Testis (tissue), 2 donors: ENCODE measurements at regions not wholly inside any gene's neighbourhood (a gene's known extent, or its start where the extent isn't known, plus 50 kb on each side); places are given as distances from the start of the nearest gene placed in this dataset.

ENCODE experiments used
- DNase-seq: peaks from one replicate; pipeline ENCODE4 v3.0.0-alpha.2; 2019
- H3K27ac ChIP-seq, 2 donors: fragments of 200-600 bp; sonication (generic); one replicate each; pipeline ENCODE4 v1.5.1; 2019
- H3K27me3 ChIP-seq: fragments of 200-600 bp; sonication (generic); one replicate; pipeline ENCODE4 v1.5.1; 2019
- H3K36me3 ChIP-seq: fragments of 200-600 bp; sonication (generic); one replicate; pipeline ENCODE4 v1.5.1; 2017; ENCODE audit warnings: low read depth; ENCODE audit errors: missing control alignments
- H3K4me1 ChIP-seq: fragments of 200-600 bp; sonication (generic); one replicate; pipeline ENCODE4 v1.5.1; 2019
- H3K4me3 ChIP-seq, 2 donors: fragments of 200-600 bp; sonication (generic); one replicate each; pipeline ENCODE4 v1.5.1; 2017 to 2019
- H3K9me3 ChIP-seq: fragments of 200-600 bp; sonication (generic); one replicate; pipeline ENCODE4 v1.5.1; 2017
- POLR2A ChIP-seq: fragments of 450-650 bp; IDR thresholded peaks from one replicate; pipeline ENCODE4 v1.6.1; 2017; ENCODE audit warnings: antibody characterized with exemption, mild to moderate bottlenecking, moderate library complexity
- WGBS, 2 donors: methylation state at CpG; one replicate each; pipeline ENCODE4 v1.1.5; 2018; 5-methylcytosine and 5-hydroxymethylcytosine counted together
- intact Hi-C: fragments of 100-400 bp; cut with DNase I; formaldehyde crosslinking; loops from one replicate; pipeline ENCODE4 v1.15.1; 2023; ENCODE audit warnings: low total_unique reads
- TF ChIP-seq, protein P1 (sequence below), 3 experiments: fragments of 450-650 bp in 2 of 3; fragments of 200-600 bp in 1 of 3; sonication (generic) in 1 of 3; IDR thresholded peaks; one replicate each; pipeline ENCODE4 v1.5.1; 2016 to 2019; ENCODE audit warnings: antibody characterized with exemption in 3 of 3, mild to moderate bottlenecking in 2 of 3, moderate library complexity in 1 of 3

DNA sequence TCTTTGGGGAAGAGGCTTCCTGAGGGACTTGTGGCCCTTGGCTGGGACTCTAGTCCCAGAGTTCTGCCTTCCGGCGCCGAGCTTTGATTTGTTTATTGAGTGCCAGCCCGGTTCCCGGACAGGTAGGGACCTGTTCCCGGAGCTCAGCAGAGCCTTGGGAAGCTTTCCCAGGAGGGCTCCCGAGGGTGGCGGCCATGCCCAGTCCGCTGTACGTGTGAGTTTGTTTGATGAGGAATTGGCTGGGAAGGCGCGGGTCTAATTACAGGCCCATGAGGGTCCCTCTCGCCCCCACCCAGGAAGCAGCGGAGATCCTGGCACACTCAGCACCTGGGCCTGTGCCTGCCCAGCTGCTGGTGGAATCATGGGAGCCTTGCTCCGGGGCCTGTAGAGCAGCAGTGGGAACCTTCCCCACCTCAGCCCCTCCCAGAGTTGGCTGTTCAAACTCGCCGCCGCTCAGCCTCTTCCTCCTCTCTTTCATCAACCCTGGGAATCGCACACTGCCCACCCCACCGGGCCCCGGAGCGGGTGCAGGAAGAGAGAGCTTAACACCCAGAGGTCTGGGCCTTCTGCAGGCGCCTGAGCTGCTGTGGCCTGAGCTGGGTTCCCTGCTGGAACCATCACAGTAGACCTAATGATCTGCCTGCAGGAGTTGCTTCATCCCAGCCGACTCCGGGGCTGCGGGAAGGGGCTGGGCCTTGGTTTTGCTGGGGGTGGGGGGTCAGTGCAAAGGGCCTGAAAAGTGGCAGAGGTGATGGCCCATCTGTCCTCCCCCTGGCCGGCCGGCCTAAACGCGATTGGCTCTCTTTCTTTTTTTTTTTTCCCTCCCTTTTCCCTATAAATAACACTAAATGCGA, 313.7 kb downstream of the SEC14L1 start:
- Histone ChIP-seq H3K4me3 (peak overlapping the region in 1 of 2 donors; percentile 8), H3K27ac (peak overlapping the region; percentile 21 to 33), H3K9me3 (no peaks in the 10 kb centered on the region), H3K4me1 (peaks cover 71% of the 10 kb centered on the region), H3K27me3 (no peaks in the 10 kb centered on the region), H3K36me3 (no peaks in the 10 kb centered on the region)
- DNase-seq, result no peak
- TF ChIP-seq, protein P1, sequence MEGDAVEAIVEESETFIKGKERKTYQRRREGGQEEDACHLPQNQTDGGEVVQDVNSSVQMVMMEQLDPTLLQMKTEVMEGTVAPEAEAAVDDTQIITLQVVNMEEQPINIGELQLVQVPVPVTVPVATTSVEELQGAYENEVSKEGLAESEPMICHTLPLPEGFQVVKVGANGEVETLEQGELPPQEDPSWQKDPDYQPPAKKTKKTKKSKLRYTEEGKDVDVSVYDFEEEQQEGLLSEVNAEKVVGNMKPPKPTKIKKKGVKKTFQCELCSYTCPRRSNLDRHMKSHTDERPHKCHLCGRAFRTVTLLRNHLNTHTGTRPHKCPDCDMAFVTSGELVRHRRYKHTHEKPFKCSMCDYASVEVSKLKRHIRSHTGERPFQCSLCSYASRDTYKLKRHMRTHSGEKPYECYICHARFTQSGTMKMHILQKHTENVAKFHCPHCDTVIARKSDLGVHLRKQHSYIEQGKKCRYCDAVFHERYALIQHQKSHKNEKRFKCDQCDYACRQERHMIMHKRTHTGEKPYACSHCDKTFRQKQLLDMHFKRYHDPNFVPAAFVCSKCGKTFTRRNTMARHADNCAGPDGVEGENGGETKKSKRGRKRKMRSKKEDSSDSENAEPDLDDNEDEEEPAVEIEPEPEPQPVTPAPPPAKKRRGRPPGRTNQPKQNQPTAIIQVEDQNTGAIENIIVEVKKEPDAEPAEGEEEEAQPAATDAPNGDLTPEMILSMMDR (IDR thresholded peaks at IDR 0.05), result no peak
- no peak for TF ChIP-seq POLR2A
- intact Hi-C loops, result no loop called here
- WGBS, 2 donors, result 51 to 58% methylated on average over 23 to 31 of the region's 31 CpGs

DNA sequence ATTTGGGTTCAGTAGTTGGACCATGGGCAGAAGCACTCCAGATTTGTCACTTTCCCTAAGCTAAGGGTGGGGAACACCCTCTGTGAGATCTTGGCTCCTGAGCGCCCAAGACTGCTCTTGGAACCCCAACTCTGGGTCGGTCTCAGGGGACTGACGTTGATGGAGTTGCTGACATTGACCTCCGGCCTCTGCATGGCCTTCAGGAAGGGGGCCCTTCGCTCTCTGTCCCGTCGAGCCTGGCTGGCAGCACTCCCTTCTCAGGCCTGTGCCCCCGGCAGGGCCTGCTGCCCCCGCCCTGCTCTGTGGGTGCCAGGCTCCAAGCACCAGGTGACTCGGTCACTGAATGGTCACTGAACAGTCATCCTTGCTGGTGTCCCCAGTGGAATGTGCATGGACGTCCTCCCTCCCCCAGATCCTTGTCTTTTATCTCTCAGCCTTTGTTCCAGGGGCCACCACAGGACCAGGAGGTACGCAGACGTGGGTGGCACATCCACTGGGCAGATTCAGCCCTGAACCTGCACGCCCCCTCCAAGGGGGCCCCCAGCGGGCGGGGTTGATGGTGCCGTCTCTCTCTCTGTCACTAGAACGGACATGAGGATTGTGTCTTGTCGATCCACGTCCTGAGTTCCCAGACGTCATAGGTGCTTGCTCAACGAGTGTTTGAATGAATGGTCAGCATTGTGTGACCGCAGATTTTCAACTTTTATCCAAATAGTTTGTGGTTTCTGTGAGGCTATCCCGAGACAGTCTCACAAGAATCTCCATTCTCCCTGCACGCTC, 314.5 kb downstream of the SEC14L1 start:
- peak; percentile 66 for DNase-seq
- Histone ChIP-seq H3K36me3 (no peaks in the 10 kb centered on the region), H3K4me3 (no peak overlapping the region), H3K4me1 (peaks cover 63% of the 10 kb centered on the region), H3K27me3 (no peaks in the 10 kb centered on the region), H3K9me3 (no peaks in the 10 kb centered on the region), H3K27ac (peak overlapping the region; percentile 21 to 57)
- intact Hi-C loops, result no loop called here
- 68 to 83% methylated on average over 16 to 23 of the region's 25 CpGs for WGBS, 2 donors
- TF ChIP-seq, protein P1 (IDR thresholded peaks at IDR 0.05), result no peak
- no peak for TF ChIP-seq POLR2A

- no peaks in the 10 kb centered on the region for H3K9me3 ChIP-seq
- peak overlapping the region; percentile 21 to 57 for H3K27ac ChIP-seq
- no peaks in the 10 kb centered on the region for H3K27me3 ChIP-seq
- H3K36me3 ChIP-seq, result no peaks in the 10 kb centered on the region
- no peak overlapping the region for H3K4me3 ChIP-seq
- no peak for TF ChIP-seq POLR2A
- TF ChIP-seq, protein P1 (IDR thresholded peaks at IDR 0.05), result no peak
- intact Hi-C loops, result no loop called here
- WGBS, 2 donors, result 77 to 86% methylated on average over 11 to 16 of the region's 16 CpGs
- peaks cover 62% of the 10 kb centered on the region for H3K4me1 ChIP-seq
- no peak for DNase-seq
These were observed 315.1 kb downstream of the SEC14L1 start for GRCh38 chr17:77455891-77456260.

DNA sequence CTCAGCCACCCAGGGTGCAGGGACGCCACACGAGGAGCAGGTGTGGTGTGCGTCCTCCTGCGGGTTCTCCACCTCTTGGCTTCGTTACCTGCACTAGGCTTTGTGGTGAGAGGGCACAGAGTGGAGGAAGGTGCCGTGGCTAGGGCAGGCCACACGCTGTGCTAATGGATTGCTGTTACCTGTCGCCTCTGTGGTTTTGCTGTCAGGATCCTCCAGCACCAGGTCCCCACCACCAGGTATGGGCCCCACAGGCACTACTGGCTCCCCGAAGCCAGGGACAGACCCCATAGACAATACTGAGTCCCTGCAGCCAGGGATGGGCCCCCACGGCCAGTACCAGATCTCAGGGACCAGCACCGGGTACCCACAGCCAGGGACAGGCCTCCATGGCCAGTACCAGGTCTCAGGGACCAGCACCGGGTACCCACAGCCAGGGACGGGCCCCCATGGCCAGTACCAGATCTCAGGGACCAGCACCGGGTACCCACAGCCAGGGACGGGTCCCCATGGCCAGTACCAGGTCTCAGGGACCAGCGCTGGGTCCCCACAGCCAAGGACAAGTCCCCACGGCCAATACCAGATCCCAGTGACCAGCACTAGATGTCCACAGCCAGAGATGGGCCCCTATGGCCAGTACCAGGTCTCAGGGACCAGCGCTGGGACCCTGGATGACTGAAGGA, 315.6 kb downstream of the SEC14L1 start:
- DNase-seq, result no peak
- Histone ChIP-seq H3K9me3 (no peaks in the 10 kb centered on the region), H3K36me3 (no peaks in the 10 kb centered on the region), H3K27me3 (no peaks in the 10 kb centered on the region), H3K4me3 (no peak overlapping the region), H3K4me1 (peaks cover 65% of the 10 kb centered on the region), H3K27ac (peak overlapping the region; percentile 21 to 57)
- intact Hi-C loops, result no loop called here
- TF ChIP-seq POLR2A, result no peak
- TF ChIP-seq, protein P1 (IDR thresholded peaks at IDR 0.05), result no peak
- 81 to 87% methylated on average over 6 to 17 of the region's 18 CpGs for WGBS, 2 donors
